Erythroblast (primary cell): ENCODE measurements at regions not wholly inside any gene's neighbourhood (a gene's known extent, or its start where the extent isn't known, plus 50 kb on each side); places are given as distances from the start of the nearest gene placed in this dataset.

Experiments used
- GATA1 ChIP-seq: IDR thresholded peaks from 2 replicates; pipeline ENCODE4 v1.6.1; 2011; ENCODE audit warnings: low read depth, mild to moderate bottlenecking, control low read depth, low read length, moderate library complexity
- POLR2A ChIP-seq: IDR thresholded peaks from 2 replicates; pipeline ENCODE4 v1.6.1; 2011; ENCODE audit warnings: mild to moderate bottlenecking, low read length

DNA sequence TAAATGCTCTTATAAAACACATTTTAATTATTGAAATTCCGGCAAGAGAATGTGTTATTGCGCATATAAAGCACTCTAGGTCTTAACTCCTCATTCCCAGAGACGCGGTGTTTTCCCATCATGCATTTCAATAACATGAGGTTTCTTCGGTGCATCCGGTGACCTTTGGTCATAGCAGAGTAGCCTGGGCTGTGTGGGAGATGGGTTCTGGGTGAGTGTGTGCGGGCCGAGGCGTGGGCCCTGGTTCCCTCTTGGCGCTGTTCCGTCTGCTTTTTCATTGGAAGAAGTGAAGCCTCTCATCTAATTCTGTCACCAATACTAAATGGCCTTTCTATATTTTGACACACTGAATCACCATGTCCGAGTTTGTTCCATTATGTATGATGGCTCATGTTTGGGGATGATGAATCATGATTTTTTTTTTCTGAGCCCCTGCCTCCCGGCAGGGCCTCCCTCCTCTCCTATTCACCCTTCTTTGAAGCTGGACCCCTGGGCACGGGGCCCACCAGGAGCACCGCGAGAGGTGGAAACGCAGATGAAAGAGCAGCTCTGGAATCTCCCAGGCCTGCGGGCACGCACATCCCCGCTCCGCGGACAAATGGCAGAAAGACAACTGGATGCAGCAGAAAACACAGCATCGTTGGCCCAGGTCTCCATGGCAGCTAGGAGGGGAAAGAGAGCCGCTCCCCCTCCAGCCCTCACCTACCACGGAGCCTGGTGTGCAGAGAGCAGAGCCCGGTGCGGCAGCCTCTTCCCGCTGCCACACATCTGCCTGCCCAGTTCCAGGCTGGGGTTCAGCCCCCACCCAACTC lies 85.8 kb upstream of the HPCAL1 start:
- TF ChIP-seq POLR2A (no peak), GATA1 (no peak)
